Right lobe of liver (tissue), 4 donors: ENCODE measurements at regions not wholly inside any gene's neighbourhood (a gene's known extent, or its start where the extent isn't known, plus 50 kb on each side); places are given as distances from the start of the nearest gene placed in this dataset.

ENCODE experiments used
- POLR2A ChIP-seq: fragments of 450-650 bp; IDR thresholded peaks from one replicate; pipeline ENCODE4 v1.6.1; 2017; ENCODE audit warnings: antibody characterized with exemption, mild to moderate bottlenecking
- TF ChIP-seq, protein P1 (sequence below), 4 donors: fragments of 200-600 bp in 3 of 4; fragments of 450-650 bp in 1 of 4; IDR thresholded peaks; one replicate each; pipeline versions ENCODE4 v1.5.1 to v1.8.0; 2016 to 2022; ENCODE audit warnings: antibody characterized with exemption in 4 of 4, mild to moderate bottlenecking in 2 of 4
- donor health status: DM: no; HTN: no; CAD: no.
- donor health status: DM: no; HTN: no; CAD: no.
- donor health status: DM: no; HTN: yes; CAD: no.

DNA sequence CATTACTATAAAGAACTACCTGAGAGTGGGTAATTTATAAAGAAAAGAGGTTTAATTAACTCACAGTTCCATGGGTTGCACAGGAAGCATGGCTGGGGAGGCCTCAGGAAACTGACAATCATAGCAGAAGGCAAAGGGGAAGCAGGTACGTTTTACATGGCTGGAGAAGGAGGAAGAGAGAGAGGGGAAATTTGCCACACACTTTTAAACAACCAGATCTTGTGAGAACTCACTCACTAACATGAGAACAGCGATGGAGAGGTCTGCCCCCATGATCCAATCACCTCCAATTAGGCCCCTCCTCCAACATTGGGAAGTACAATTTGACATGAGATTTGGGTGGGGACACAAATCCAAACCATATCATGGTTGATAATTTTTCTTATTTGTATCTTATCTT lies 51.8 kb upstream of the PPP1R9A start:
- TF ChIP-seq, protein P1, sequence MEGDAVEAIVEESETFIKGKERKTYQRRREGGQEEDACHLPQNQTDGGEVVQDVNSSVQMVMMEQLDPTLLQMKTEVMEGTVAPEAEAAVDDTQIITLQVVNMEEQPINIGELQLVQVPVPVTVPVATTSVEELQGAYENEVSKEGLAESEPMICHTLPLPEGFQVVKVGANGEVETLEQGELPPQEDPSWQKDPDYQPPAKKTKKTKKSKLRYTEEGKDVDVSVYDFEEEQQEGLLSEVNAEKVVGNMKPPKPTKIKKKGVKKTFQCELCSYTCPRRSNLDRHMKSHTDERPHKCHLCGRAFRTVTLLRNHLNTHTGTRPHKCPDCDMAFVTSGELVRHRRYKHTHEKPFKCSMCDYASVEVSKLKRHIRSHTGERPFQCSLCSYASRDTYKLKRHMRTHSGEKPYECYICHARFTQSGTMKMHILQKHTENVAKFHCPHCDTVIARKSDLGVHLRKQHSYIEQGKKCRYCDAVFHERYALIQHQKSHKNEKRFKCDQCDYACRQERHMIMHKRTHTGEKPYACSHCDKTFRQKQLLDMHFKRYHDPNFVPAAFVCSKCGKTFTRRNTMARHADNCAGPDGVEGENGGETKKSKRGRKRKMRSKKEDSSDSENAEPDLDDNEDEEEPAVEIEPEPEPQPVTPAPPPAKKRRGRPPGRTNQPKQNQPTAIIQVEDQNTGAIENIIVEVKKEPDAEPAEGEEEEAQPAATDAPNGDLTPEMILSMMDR (IDR thresholded peaks at IDR 0.05) = no peak
- no peak for TF ChIP-seq POLR2A
